ENCODE measurements at regions not wholly inside any gene's neighbourhood (a gene's known extent, or its start where the extent isn't known, plus 50 kb on each side); places are given as distances from the start of the nearest gene placed in this dataset.

DNA sequence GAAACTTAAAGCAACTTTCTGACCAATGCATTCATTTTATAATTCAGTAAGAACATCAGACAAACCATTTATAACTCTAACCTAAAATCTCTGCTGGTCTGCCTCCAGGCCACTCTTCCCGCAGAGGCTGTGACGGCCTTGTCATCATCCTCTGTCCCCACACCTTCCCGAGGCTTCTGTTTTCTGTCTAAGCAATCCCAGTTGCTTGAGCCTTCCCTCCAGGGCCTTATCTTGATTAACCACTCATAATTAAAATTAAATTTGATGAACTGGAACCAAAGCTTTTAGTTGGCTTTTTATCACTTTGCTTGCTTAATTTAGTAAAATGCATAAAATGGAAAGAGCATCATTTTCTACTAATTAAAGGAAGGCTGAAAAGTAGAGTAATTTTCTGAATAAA is 312.4 kb downstream of the DIRAS2 start:
- H3K79me1 ChIP-seq (ENCODE audit: low read depth, low read length), result no peaks in the 10 kb centered on the region
- WGBS, 2 experiments (ENCODE audit: extremely low coverage in 1 of 2, insufficient coverage in 1 of 2, insufficient read length in 1 of 2, insufficient replicate concordance in 2 of 2, low coverage in 1 of 2, low lambda C conversion rate in 2 of 2, missing lambda C conversion rate in 1 of 2), result 96% methylated on average over 3 of the region's 3 CpGs; no CpG with 5 or more reads in 1 of the 2 experiments
- no peaks in the 10 kb centered on the region for H3K27me3 ChIP-seq (replicated peaks in 1 of 4; ENCODE audit: control insufficient read depth in 3 of 4, extremely low read depth in 1 of 4, insufficient read depth in 3 of 4, low read length in 3 of 4)
- H3K4ac ChIP-seq (replicated peaks; ENCODE audit: insufficient read length, low read depth, low read length), result no peak overlapping the region
- H4K8ac ChIP-seq (ENCODE audit: extremely low read depth, insufficient read depth, low read length), result no peak overlapping the region
- H2BK20ac ChIP-seq (ENCODE audit: low read length), result no peak overlapping the region
- no peak overlapping the region for H3K18ac ChIP-seq (ENCODE audit: extremely low read depth, low read length)
- H2AK5ac ChIP-seq (ENCODE audit: low read depth, low read length), result no peak overlapping the region
- no peak for DNase-seq (ENCODE audit: low read depth in 1 of 2, low spot score in 2 of 2)
- H3K4me1 ChIP-seq (replicated peaks in 1 of 4; ENCODE audit: control insufficient read depth in 3 of 4, insufficient read depth in 4 of 4, low read length in 3 of 4), result peaks cover 0 to 5% (median 0%) of the 10 kb centered on the region in 4 experiments; a peak in 1 of 7 replicates
- H3K14ac ChIP-seq (ENCODE audit: insufficient read length), result no peak overlapping the region
- no peaks in the 10 kb centered on the region for H3K79me2 ChIP-seq (ENCODE audit: control insufficient read depth in 1 of 2, insufficient read depth in 2 of 2, low read length in 2 of 2)
- H4K91ac ChIP-seq (replicated peaks; ENCODE audit: insufficient read length, low read length), result no peak overlapping the region
- no peak overlapping the region for H2BK120ac ChIP-seq (replicated peaks; ENCODE audit: low read depth, low read length)
- H3K23me2 ChIP-seq (ENCODE audit: low read depth, low read length), result no peaks in the 10 kb centered on the region
- no peak overlapping the region for H2BK15ac ChIP-seq (ENCODE audit: low read length)
- no peak overlapping the region for H3K27ac ChIP-seq (ENCODE audit: low read depth, low read length)
- no peaks in the 10 kb centered on the region for H4K20me1 ChIP-seq (replicated peaks in 1 of 2; ENCODE audit: control insufficient read depth in 1 of 2, insufficient read depth in 2 of 2, low read length in 2 of 2)
- no peak overlapping the region for H2AFZ ChIP-seq (ENCODE audit: low read length)
- no peak overlapping the region for H3K56ac ChIP-seq (replicated peaks; ENCODE audit: insufficient read length, low read depth, low read length)
- no peak overlapping the region for H3K4me3 ChIP-seq (ENCODE audit: extremely low read depth in 1 of 4, insufficient read depth in 2 of 4, low read depth in 3 of 4, low read length in 4 of 4)
- H2BK12ac ChIP-seq (ENCODE audit: low read depth, low read length), result no peak overlapping the region
- no peak overlapping the region for H3K9ac ChIP-seq (replicated peaks in 1 of 4; ENCODE audit: extremely low read depth in 1 of 4, low read depth in 3 of 4, low read length in 3 of 4)
- no peaks in the 10 kb centered on the region for H3K9me3 ChIP-seq (ENCODE audit: insufficient read depth in 2 of 2, low read depth in 1 of 2, low read length in 1 of 2)
- no peak for FAIRE-seq
- H2BK5ac ChIP-seq (ENCODE audit: low read depth, low read length), result no peak overlapping the region
- H3K36me3 ChIP-seq (ENCODE audit: control insufficient read depth in 2 of 4, insufficient read depth in 4 of 4, low read length in 3 of 4), result no peaks in the 10 kb centered on the region; a peak in 1 of 8 replicates
- ChIA-PET POLR2A (ENCODE audit: partially characterized antibody) (no interaction called here), CTCF (ENCODE audit: partially characterized antibody) (no interaction called here)
- H4K5ac ChIP-seq (ENCODE audit: insufficient read length, low read depth, low read length), result no peak overlapping the region
- H3K23ac ChIP-seq (ENCODE audit: insufficient read length), result no peak overlapping the region
- H3K4me2 ChIP-seq (ENCODE audit: insufficient read depth in 1 of 2, low read depth in 2 of 2, low read length in 2 of 2), result no peak overlapping the region
- TF ChIP-seq JUN (IDR thresholded peaks at IDR 0.05; ENCODE audit: low read depth, low read length) (no peak), POLR2AphosphoS5 (IDR thresholded peaks at IDR 0.05; ENCODE audit: low read depth, low read length) (no peak), CREB1 (IDR thresholded peaks at IDR 0.05) (no peak), KDM5A (IDR thresholded peaks at IDR 0.05; ENCODE audit: low read length) (no peak), NRF1 (IDR thresholded peaks at IDR 0.05; ENCODE audit: low read depth, low read length) (no peak), GTF2F1 (IDR thresholded peaks at IDR 0.05; ENCODE audit: borderline replicate concordance, low read depth, low read length) (no peak), CTBP2 (IDR thresholded peaks at IDR 0.05; ENCODE audit: borderline replicate concordance, insufficient read depth, insufficient read length, low read length) (no peak), ATF2 (IDR thresholded peaks at IDR 0.05; ENCODE audit: low read length) (no peak), TCF12 (IDR thresholded peaks at IDR 0.05; ENCODE audit: low read depth, low read length) (no peak), KDM4A (IDR thresholded peaks at IDR 0.05; ENCODE audit: low read depth, low read length, severe bottlenecking) (no peak)
- TF ChIP-seq, protein P1, sequence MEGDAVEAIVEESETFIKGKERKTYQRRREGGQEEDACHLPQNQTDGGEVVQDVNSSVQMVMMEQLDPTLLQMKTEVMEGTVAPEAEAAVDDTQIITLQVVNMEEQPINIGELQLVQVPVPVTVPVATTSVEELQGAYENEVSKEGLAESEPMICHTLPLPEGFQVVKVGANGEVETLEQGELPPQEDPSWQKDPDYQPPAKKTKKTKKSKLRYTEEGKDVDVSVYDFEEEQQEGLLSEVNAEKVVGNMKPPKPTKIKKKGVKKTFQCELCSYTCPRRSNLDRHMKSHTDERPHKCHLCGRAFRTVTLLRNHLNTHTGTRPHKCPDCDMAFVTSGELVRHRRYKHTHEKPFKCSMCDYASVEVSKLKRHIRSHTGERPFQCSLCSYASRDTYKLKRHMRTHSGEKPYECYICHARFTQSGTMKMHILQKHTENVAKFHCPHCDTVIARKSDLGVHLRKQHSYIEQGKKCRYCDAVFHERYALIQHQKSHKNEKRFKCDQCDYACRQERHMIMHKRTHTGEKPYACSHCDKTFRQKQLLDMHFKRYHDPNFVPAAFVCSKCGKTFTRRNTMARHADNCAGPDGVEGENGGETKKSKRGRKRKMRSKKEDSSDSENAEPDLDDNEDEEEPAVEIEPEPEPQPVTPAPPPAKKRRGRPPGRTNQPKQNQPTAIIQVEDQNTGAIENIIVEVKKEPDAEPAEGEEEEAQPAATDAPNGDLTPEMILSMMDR (IDR thresholded peaks at IDR 0.05; ENCODE audit: control extremely low read depth in 1 of 3, insufficient read depth in 1 of 3, low read depth in 1 of 3, low read length in 3 of 3), result no peak

All from H1 (cell line).